NB4 (cell line): ENCODE measurements at regions not wholly inside any gene's neighbourhood (a gene's known extent, or its start where the extent isn't known, plus 50 kb on each side); places are given as distances from the start of the nearest gene placed in this dataset.

ENCODE experiments used
- MYC ChIP-seq: IDR thresholded peaks from 2 replicates; pipeline ENCODE4 v1.6.1; 2011; ENCODE audit warnings: low read depth, low read length
- POLR2A ChIP-seq: IDR thresholded peaks from 2 replicates; pipeline ENCODE4 v1.6.1; 2011; ENCODE audit warnings: mild to moderate bottlenecking; ENCODE audit not compliant: insufficient read length; ENCODE audit errors: extremely low read depth
- TF ChIP-seq, protein P1 (sequence below): IDR thresholded peaks from one replicate; pipeline ENCODE4 v1.5.1; 2012; ENCODE audit warnings: low read depth, low read length

DNA sequence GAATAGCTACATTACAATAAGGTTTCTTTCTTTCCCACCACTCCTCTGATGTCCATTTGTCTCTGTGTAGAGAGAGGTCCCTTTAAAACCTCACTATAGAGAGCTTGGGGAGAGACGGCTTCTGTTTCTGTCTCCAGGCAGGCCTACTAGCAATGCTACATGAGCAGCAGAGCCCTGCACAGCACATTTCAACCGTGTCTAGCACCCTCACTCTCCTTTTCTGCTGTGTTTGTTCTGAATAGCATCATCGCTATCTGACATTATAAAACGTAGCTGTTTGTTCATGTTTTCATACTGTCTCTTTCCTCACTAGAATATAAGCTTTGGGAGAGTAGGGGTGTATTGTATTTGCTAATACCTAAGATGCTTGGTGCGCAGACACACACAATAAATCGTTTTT is 487.8 kb upstream of the DPP6 start:
- no peak for TF ChIP-seq POLR2A
- TF ChIP-seq, protein P1, sequence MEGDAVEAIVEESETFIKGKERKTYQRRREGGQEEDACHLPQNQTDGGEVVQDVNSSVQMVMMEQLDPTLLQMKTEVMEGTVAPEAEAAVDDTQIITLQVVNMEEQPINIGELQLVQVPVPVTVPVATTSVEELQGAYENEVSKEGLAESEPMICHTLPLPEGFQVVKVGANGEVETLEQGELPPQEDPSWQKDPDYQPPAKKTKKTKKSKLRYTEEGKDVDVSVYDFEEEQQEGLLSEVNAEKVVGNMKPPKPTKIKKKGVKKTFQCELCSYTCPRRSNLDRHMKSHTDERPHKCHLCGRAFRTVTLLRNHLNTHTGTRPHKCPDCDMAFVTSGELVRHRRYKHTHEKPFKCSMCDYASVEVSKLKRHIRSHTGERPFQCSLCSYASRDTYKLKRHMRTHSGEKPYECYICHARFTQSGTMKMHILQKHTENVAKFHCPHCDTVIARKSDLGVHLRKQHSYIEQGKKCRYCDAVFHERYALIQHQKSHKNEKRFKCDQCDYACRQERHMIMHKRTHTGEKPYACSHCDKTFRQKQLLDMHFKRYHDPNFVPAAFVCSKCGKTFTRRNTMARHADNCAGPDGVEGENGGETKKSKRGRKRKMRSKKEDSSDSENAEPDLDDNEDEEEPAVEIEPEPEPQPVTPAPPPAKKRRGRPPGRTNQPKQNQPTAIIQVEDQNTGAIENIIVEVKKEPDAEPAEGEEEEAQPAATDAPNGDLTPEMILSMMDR: no peak
- TF ChIP-seq MYC: no peak
